Astrocyte of the spinal cord (primary cell): ENCODE measurements at regions not wholly inside any gene's neighbourhood (a gene's known extent, or its start where the extent isn't known, plus 50 kb on each side); places are given as distances from the start of the nearest gene placed in this dataset.

ENCODE experiments used
- DNase-seq: peaks from one replicate; pipeline ENCODE4 v3.0.0; 2011; ENCODE audit warnings: low read depth, low spot score
- H3K4me3 ChIP-seq: 2 replicates; pipeline ENCODE4 v1.5.1; 2011; ENCODE audit warnings: low read depth, mild to moderate bottlenecking, low read length, moderate library complexity
- CTCF ChIP-seq: IDR thresholded peaks from 2 replicates; pipeline ENCODE4 v1.5.1; 2012; ENCODE audit warnings: low read depth, mild to moderate bottlenecking, low read length, inconsistent platforms
- in situ Hi-C: cut with HindIII; loops from 2 replicates; pipeline ENCODE4 v1.10.0; 2017; ENCODE audit warnings: low sequenced_read_pairs

- DNase-seq, result no peak
- H3K4me3 ChIP-seq, result no peak overlapping the region
- no peak for TF ChIP-seq CTCF
- in situ Hi-C loops, result no loop called here
Measured at GRCh38 chr10:123561141-123561440, 105.1 kb upstream of the GPR26 start.

- in situ Hi-C loops, result no loop called here
- TF ChIP-seq CTCF, result no peak
- H3K4me3 ChIP-seq, result no peak overlapping the region
- no peak for DNase-seq
Measured at GRCh38 chr10:123562387-123562786, 103.8 kb upstream of the GPR26 start.

GRCh38 chr10:123562811-123563580, 103.2 kb upstream of the GPR26 start:
- in situ Hi-C loops, result no loop called here
- no peak for TF ChIP-seq CTCF

GRCh38 chr10:123563581-123563855, 102.6 kb upstream of the GPR26 start:
- no peak for TF ChIP-seq CTCF
- in situ Hi-C loops, result no loop called here
- H3K4me3 ChIP-seq, result no peak overlapping the region
- DNase-seq, result no peak

More at GRCh38 chr10:123562811-123563580, 103.2 kb upstream of the GPR26 start:
- no peak overlapping the region for H3K4me3 ChIP-seq
- no peak for DNase-seq

- no peak for DNase-seq
- in situ Hi-C loops, result no loop called here
- no peak for TF ChIP-seq CTCF
- no peak overlapping the region for H3K4me3 ChIP-seq
Measured at GRCh38 chr10:123563994-123564393, 102.2 kb upstream of the GPR26 start.

- DNase-seq, result no peak
- in situ Hi-C loops, result no loop called here
- TF ChIP-seq CTCF, result no peak
- H3K4me3 ChIP-seq, result no peak overlapping the region
Measured at GRCh38 chr10:123564631-123565030, 101.5 kb upstream of the GPR26 start.
